Parathyroid adenoma (tissue), 2 donors: ENCODE measurements at regions not wholly inside any gene's neighbourhood (a gene's known extent, or its start where the extent isn't known, plus 50 kb on each side); places are given as distances from the start of the nearest gene placed in this dataset.
A peak's percentile ranks its signal among the peaks of the same experiment; 100 is the strongest.

Experiments used
- H2AFZ ChIP-seq: fragments of 300-600 bp; sonication (generic); one replicate; pipeline ENCODE4 v1.7.0; 2017; ENCODE audit warnings: antibody characterized with exemption, mild to moderate bottlenecking
- H3K27ac ChIP-seq: fragments of 300-600 bp; sonication (generic); one replicate; pipeline ENCODE4 v1.7.0; 2017
- H3K27me3 ChIP-seq: fragments of 300-600 bp; sonication (generic); one replicate; pipeline ENCODE4 v1.7.0; 2017; ENCODE audit warnings: low read length; ENCODE audit not compliant: control insufficient read depth, insufficient read depth
- H3K36me3 ChIP-seq: fragments of 300-600 bp; sonication (generic); one replicate; pipeline ENCODE4 v1.7.0; 2017; ENCODE audit warnings: low read length; ENCODE audit not compliant: control insufficient read depth, insufficient read depth
- H3K4me1 ChIP-seq: fragments of 300-600 bp; sonication (generic); one replicate; pipeline ENCODE4 v1.7.0; 2017; ENCODE audit warnings: control low read depth
- H3K4me2 ChIP-seq: fragments of 300-600 bp; sonication (generic); one replicate; pipeline ENCODE4 v1.7.0; 2017; ENCODE audit warnings: low read length
- H3K4me3 ChIP-seq: fragments of 300-600 bp; sonication (generic); one replicate; pipeline ENCODE4 v1.7.0; 2017; ENCODE audit warnings: low read depth, low read length
- H3K79me2 ChIP-seq: fragments of 300-600 bp; sonication (generic); one replicate; pipeline ENCODE4 v1.7.0; 2017; ENCODE audit warnings: control low read depth
- H3K9ac ChIP-seq: fragments of 300-600 bp; sonication (generic); one replicate; pipeline ENCODE4 v1.7.0; 2017; ENCODE audit warnings: mild to moderate bottlenecking
- H3K9me3 ChIP-seq: fragments of 300-600 bp; sonication (generic); one replicate; pipeline ENCODE4 v1.7.0; 2017; ENCODE audit warnings: low read length; ENCODE audit not compliant: control insufficient read depth
- CTCF ChIP-seq: fragments of 300-600 bp; sonication (generic); IDR thresholded peaks from one replicate; pipeline ENCODE4 v1.7.0; 2017; ENCODE audit warnings: antibody characterized with exemption, mild to moderate bottlenecking
- donor health status: primary hyperparathyroidism.

- H2AFZ ChIP-seq: no peak overlapping the region
- H3K4me3 ChIP-seq: no peak overlapping the region
- H3K79me2 ChIP-seq: peaks cover 6% of the 10 kb centered on the region
- H3K9ac ChIP-seq: no peak overlapping the region
- no peak overlapping the region for H3K27ac ChIP-seq
- H3K27me3 ChIP-seq: no peaks in the 10 kb centered on the region
- no peak overlapping the region for H3K4me2 ChIP-seq
- H3K36me3 ChIP-seq: no peaks in the 10 kb centered on the region
- no peak for TF ChIP-seq CTCF
- H3K4me1 ChIP-seq: peaks cover 4% of the 10 kb centered on the region
- no peaks in the 10 kb centered on the region for H3K9me3 ChIP-seq
Measured at GRCh38 chr16:85165781-85166180, 53.5 kb upstream of the CIBAR2 start.

- no peak for TF ChIP-seq CTCF
- H3K9ac ChIP-seq: no peak overlapping the region
- H3K4me3 ChIP-seq: no peak overlapping the region
- H2AFZ ChIP-seq: no peak overlapping the region
- H3K4me2 ChIP-seq: no peak overlapping the region
- H3K36me3 ChIP-seq: no peaks in the 10 kb centered on the region
- H3K79me2 ChIP-seq: peaks cover 10% of the 10 kb centered on the region
- H3K27me3 ChIP-seq: no peaks in the 10 kb centered on the region
- peaks cover 8% of the 10 kb centered on the region for H3K4me1 ChIP-seq
- no peak overlapping the region for H3K27ac ChIP-seq
- H3K9me3 ChIP-seq: no peaks in the 10 kb centered on the region
Measured at GRCh38 chr16:85166281-85166680, 54.0 kb upstream of the CIBAR2 start.

DNA sequence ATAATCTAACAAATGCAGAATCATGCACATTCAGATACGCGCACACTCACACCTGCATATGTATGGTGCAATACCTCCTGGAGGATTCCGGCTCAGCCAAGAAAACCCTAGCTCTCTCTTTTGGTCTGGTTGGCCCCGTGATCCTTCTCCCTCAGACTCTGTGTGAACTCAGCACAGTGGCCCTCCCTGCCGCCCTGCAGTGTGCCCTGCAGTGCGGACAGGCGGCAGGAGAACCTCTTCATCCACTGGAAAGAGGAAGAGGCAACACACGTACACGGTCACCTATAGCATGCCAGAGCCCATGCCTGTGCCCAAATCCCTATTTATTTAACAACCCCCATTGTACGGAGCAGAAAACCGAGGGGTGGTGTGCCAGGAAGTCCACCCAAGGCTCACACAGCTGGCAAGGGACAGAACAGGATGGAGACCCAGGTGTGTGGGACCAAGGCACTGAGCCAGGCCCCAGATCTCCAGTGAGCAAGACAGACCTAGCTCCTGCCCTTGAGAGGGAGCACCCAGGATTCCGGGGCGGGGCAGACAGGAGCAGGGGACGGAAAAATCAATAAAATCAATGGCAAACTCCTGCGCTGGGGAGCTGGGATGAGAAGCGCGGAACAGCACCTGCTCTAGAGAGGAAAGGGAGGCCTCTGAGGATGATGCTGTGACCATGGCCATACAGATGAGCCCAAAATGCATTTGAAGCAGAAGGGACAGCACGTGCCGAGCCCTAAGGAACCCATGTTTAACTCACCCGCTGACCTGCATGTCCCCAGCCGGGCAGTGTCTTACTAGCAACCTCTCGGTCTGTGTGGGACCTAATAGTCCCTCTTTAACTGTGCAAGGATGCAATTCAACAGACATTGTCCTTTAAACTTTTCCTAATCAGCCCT is 54.7 kb upstream of the CIBAR2 start:
- Histone ChIP-seq H3K4me3 (peak overlapping the region; percentile 50), H3K9me3 (no peaks in the 10 kb centered on the region), H3K4me1 (peaks cover 13% of the 10 kb centered on the region), H2AFZ (no peak overlapping the region), H3K27ac (no peak overlapping the region), H3K79me2 (peaks cover 16% of the 10 kb centered on the region), H3K9ac (no peak overlapping the region), H3K36me3 (no peaks in the 10 kb centered on the region), H3K4me2 (peak overlapping the region; percentile 57), H3K27me3 (no peaks in the 10 kb centered on the region)
- no peak for TF ChIP-seq CTCF

DNA sequence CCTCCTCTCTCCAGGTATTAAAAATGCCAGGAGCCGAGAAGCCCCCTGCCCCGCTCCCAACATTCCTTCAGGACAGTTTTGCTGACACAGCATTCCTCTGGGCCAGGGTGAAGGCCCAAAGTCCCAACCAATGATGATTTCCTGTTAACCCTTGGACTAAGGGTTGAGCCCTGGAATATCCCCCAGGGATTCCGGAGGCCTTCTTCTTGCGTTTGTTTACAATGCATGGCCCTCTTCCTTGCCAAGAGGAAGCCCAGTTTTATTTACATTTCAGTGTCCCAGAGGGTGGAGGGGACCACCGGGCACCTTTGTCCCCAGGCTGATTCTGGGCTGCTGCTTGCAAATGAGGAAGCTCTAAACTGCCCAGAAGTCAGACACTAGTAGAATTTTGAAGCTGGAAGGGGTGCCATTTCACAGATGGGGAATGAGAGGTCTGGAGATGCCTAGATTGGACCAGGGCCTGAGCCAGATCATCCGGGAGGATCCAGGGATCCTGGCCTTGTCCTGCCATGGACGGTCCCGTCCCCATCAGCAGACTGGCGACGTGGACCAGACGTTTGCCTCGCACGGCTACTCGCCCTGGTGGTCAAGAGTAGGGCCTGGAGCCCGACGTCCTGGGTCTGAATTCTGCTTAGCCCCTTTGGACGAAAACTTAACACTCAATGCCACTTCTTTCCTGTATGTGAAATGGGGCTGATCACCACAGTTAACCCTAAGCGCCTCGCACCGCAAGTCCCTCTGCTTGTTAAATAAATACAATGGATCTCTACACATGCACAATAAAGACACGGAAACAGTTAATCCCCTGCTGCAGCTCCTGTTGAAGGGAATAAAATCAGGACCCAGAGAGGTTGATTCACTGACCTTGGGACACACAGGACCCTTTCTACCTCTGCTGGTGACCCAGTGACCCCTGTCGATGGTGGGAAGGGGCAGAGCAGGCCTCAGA is 55.6 kb upstream of the CIBAR2 start:
- Histone ChIP-seq H3K4me3 (peak overlapping the region; percentile 50), H3K9me3 (no peaks in the 10 kb centered on the region), H3K27me3 (no peaks in the 10 kb centered on the region), H3K27ac (peak overlapping the region; percentile 13), H3K36me3 (no peaks in the 10 kb centered on the region), H3K9ac (no peak overlapping the region), H2AFZ (peak overlapping the region; percentile 79), H3K79me2 (peaks cover 19% of the 10 kb centered on the region), H3K4me1 (peaks cover 18% of the 10 kb centered on the region), H3K4me2 (peak overlapping the region; percentile 57)
- TF ChIP-seq CTCF: no peak
